GM12878 (cell line): ENCODE measurements at regions not wholly inside any gene's neighbourhood (a gene's known extent, or its start where the extent isn't known, plus 50 kb on each side); places are given as distances from the start of the nearest gene placed in this dataset.

Source experiments
- CBX5 ChIP-seq: sonication (generic); IDR thresholded peaks from 2 replicates; pipeline ENCODE4 v1.6.1; 2016; ENCODE audit warnings: low read depth, moderate library complexity, mild to moderate bottlenecking, inconsistent platforms
- CEBPB ChIP-seq, 2 experiments: fragments of 150-350 bp in 1 of 2; IDR thresholded peaks; 2 replicates each; pipeline ENCODE4 v1.6.1; 2012 to 2014; ENCODE audit warnings: low read depth in 2 of 2, low read length in 2 of 2, borderline replicate concordance in 1 of 2, inconsistent platforms in 1 of 2
- EZH2 ChIP-seq: IDR thresholded peaks from 2 replicates; pipeline ENCODE4 v1.6.1; 2012; ENCODE audit warnings: low read depth, mild to moderate bottlenecking, control low read depth, inconsistent platforms, low read length, borderline replicate concordance; ENCODE audit not compliant: control insufficient read depth
- IRF4 ChIP-seq: IDR thresholded peaks from 2 replicates; pipeline ENCODE4 v1.6.1; 2011; ENCODE audit warnings: low read depth, low read length
- NRF1 ChIP-seq: conservative IDR thresholded peaks from 2 replicates; pipeline ENCODE4 v1.6.1; 2011; ENCODE audit warnings: mild to moderate bottlenecking, low read depth, low read length, improper control_type of control experiment
- POLR2AphosphoS5 ChIP-seq: IDR thresholded peaks from 2 replicates; pipeline ENCODE4 v1.6.1; 2011; ENCODE audit warnings: mild to moderate bottlenecking, low read length, inconsistent platforms
- RCOR1 ChIP-seq: conservative IDR thresholded peaks from 2 replicates; pipeline ENCODE4 v1.6.1; 2012; ENCODE audit warnings: low read depth, low read length, improper control_type of control experiment
- SMC3 ChIP-seq: IDR thresholded peaks from 2 replicates; pipeline ENCODE4 v1.6.1; 2011; ENCODE audit warnings: low read length, improper control_type of control experiment, borderline replicate concordance
- SRF ChIP-seq, 2 experiments: IDR thresholded peaks; 2 replicates each; pipeline ENCODE4 v1.6.1; 2011; ENCODE audit warnings: low read depth in 2 of 2, low read length in 2 of 2, mild to moderate bottlenecking in 1 of 2, moderate library complexity in 1 of 2
- TCF7 ChIP-seq: IDR thresholded peaks from 2 replicates; pipeline ENCODE4 v1.6.1; 2014; ENCODE audit warnings: antibody characterized with exemption, borderline replicate concordance
- ZBED1 ChIP-seq: IDR thresholded peaks from 2 replicates; pipeline ENCODE4 v1.6.1; 2016; ENCODE audit warnings: borderline replicate concordance
- TF ChIP-seq, protein P1 (sequence below), 3 experiments: IDR thresholded peaks in 2 of 3; conservative IDR thresholded peaks in 1 of 3; 2 replicates each; pipeline ENCODE4 v1.5.1; 2011; ENCODE audit warnings: low read depth in 3 of 3, low read length in 3 of 3, mild to moderate bottlenecking in 3 of 3, control low read depth in 2 of 3, moderate library complexity in 2 of 3, inconsistent platforms in 1 of 3, mixed read lengths in 1 of 3; ENCODE audit not compliant: control insufficient read depth in 2 of 3, insufficient read depth in 1 of 3; ENCODE audit errors: extremely low read depth in 1 of 3
- TF ChIP-seq, protein P2 (sequence below): fragments of 450-650 bp; IDR thresholded peaks from 2 replicates; pipeline ENCODE4 v1.6.1; 2017; ENCODE audit warnings: mild to moderate bottlenecking
- TF ChIP-seq, protein P3 (sequence below): IDR thresholded peaks from 2 replicates; pipeline ENCODE4 v1.6.1; 2011; ENCODE audit warnings: low read depth, mild to moderate bottlenecking, low read length, moderate library complexity, borderline replicate concordance; ENCODE audit errors: extremely low read depth

DNA sequence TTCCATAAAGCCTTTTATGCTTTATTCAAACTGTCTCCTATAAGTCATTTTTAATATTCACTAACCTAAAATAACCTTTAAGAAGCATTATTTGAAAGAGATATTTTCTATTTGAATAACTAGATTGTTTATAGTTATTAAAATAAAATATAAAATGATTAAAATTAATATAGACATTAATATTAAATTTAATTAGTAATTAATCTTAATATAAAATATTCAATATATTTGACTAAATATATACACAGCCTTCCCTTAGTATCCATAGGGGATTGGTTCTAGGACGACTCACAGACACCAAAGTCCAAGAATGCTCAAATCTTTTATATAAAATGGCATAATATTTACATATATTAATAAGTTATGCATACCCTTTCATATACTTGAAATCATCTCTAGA lies 1014.1 kb downstream of the TBL1XR1 start:
- TF ChIP-seq, protein P1, sequence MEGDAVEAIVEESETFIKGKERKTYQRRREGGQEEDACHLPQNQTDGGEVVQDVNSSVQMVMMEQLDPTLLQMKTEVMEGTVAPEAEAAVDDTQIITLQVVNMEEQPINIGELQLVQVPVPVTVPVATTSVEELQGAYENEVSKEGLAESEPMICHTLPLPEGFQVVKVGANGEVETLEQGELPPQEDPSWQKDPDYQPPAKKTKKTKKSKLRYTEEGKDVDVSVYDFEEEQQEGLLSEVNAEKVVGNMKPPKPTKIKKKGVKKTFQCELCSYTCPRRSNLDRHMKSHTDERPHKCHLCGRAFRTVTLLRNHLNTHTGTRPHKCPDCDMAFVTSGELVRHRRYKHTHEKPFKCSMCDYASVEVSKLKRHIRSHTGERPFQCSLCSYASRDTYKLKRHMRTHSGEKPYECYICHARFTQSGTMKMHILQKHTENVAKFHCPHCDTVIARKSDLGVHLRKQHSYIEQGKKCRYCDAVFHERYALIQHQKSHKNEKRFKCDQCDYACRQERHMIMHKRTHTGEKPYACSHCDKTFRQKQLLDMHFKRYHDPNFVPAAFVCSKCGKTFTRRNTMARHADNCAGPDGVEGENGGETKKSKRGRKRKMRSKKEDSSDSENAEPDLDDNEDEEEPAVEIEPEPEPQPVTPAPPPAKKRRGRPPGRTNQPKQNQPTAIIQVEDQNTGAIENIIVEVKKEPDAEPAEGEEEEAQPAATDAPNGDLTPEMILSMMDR (IDR thresholded peaks at IDR 0.05 in 2 of 3, conservative IDR thresholded peaks at IDR 0.05 in 1 of 3; ENCODE audit: control insufficient read depth in 2 of 3, extremely low read depth in 1 of 3, insufficient read depth in 1 of 3, low read depth in 3 of 3, low read length in 3 of 3) = no peak
- TF ChIP-seq TCF7 (no peak), RCOR1 (no peak), CBX5 (no peak), ZBED1 (no peak), POLR2AphosphoS5 (no peak), NRF1 (no peak), CEBPB (IDR thresholded peaks at IDR 0.05; ENCODE audit: borderline replicate concordance in 1 of 2, low read depth in 2 of 2, low read length in 2 of 2) (no peak), SMC3 (no peak), EZH2 (no peak), IRF4 (no peak), SRF (IDR thresholded peaks at IDR 0.05; ENCODE audit: low read depth in 2 of 2, low read length in 2 of 2) (no peak)
- TF ChIP-seq, protein P2, sequence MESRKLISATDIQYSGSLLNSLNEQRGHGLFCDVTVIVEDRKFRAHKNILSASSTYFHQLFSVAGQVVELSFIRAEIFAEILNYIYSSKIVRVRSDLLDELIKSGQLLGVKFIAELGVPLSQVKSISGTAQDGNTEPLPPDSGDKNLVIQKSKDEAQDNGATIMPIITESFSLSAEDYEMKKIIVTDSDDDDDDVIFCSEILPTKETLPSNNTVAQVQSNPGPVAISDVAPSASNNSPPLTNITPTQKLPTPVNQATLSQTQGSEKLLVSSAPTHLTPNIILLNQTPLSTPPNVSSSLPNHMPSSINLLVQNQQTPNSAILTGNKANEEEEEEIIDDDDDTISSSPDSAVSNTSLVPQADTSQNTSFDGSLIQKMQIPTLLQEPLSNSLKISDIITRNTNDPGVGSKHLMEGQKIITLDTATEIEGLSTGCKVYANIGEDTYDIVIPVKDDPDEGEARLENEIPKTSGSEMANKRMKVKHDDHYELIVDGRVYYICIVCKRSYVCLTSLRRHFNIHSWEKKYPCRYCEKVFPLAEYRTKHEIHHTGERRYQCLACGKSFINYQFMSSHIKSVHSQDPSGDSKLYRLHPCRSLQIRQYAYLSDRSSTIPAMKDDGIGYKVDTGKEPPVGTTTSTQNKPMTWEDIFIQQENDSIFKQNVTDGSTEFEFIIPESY = no peak
- TF ChIP-seq, protein P3, sequence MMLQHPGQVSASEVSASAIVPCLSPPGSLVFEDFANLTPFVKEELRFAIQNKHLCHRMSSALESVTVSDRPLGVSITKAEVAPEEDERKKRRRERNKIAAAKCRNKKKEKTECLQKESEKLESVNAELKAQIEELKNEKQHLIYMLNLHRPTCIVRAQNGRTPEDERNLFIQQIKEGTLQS = no peak
